ENCODE measurements at regions not wholly inside any gene's neighbourhood (a gene's known extent, or its start where the extent isn't known, plus 50 kb on each side); places are given as distances from the start of the nearest gene placed in this dataset.

DNA sequence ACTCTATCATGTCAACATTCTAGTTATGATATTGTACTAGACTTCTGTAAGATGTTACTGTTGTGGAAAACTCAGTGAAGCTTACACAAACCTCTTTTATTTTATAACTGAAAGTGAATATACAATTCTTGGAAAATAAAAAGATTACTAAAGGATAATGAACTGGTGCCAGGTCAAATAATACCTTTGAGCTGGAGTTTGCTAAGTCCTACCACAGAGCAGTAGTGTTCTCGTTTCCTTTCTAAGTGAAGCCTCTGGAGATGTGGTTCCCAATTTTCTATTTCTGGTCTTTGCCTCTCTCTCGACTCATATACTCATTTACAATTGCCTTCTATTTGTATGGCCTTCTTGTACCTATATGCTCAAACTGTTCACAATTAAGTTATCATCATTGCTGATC lies 942.9 kb downstream of the SQOR start:
- H3K9ac ChIP-seq (ENCODE audit: control insufficient read depth, insufficient read depth, low read length), result no peak overlapping the region
- CTCF ChIA-PET, result no interaction called here
- in situ Hi-C loops (cut with MboI) (no loop called here), intact Hi-C loops (cut with micrococcal nuclease; ENCODE audit: unreplicated experiment) (no loop called here)
- WGBS (ENCODE audit: insufficient coverage, insufficient replicate concordance, low lambda C conversion rate, missing lambda C conversion rate), result 0% methylated on average over 2 of the region's 2 CpGs
- no peaks in the 10 kb centered on the region for H3K9me3 ChIP-seq (replicated peaks; ENCODE audit: control insufficient read depth, insufficient read depth, low read length)
- H3K4me1 ChIP-seq (ENCODE audit: control insufficient read depth, insufficient read depth, low read length), result no peaks in the 10 kb centered on the region
- ATAC-seq (no peak), DNase-seq (ENCODE audit: low read depth, low spot score) (no peak), FAIRE-seq (no peak)
- no TSS peak for BruUV-seq (replicated peaks)
- no peaks in the 10 kb centered on the region for H3K27me3 ChIP-seq (replicated peaks in 1 of 2; ENCODE audit: control insufficient read depth in 2 of 2, insufficient read depth in 2 of 2, low read length in 1 of 2)
- no peak overlapping the region for H3K4me2 ChIP-seq (ENCODE audit: control insufficient read depth, insufficient read depth)
- TF ChIP-seq, protein P1, sequence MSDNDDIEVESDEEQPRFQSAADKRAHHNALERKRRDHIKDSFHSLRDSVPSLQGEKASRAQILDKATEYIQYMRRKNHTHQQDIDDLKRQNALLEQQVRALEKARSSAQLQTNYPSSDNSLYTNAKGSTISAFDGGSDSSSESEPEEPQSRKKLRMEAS (IDR thresholded peaks at IDR 0.05; ENCODE audit: low read depth, low read length), result no peak
- TF ChIP-seq TARDBP (IDR thresholded peaks at IDR 0.05; ENCODE audit: borderline replicate concordance) (no peak), MXI1 (IDR thresholded peaks at IDR 0.05; ENCODE audit: low read depth, low read length) (no peak), NR2C1 (IDR thresholded peaks at IDR 0.05) (no peak), BHLHE40 (IDR thresholded peaks at IDR 0.05; ENCODE audit: borderline replicate concordance in 1 of 2, low read depth in 2 of 2, low read length in 1 of 2) (no peak), PAX8 (IDR thresholded peaks at IDR 0.05) (no peak)
- H3K4me3 ChIP-seq, result no peak overlapping the region
- H3K27ac ChIP-seq (ENCODE audit: control insufficient read depth, insufficient read depth), result no peak overlapping the region
- no peaks in the 10 kb centered on the region for H3K36me3 ChIP-seq (ENCODE audit: control insufficient read depth in 2 of 2, insufficient read depth in 2 of 2, low read length in 1 of 2)
- POLR2A ChIA-PET, result no interaction called here
- SMC1A ChIA-PET (ENCODE audit: uncharacterized antibody, unreplicated experiment), result no interaction called here
- no peaks in the 10 kb centered on the region for H4K20me1 ChIP-seq (ENCODE audit: control insufficient read depth, insufficient read depth)
- H3K79me2 ChIP-seq (ENCODE audit: control insufficient read depth, insufficient read depth, low read length), result no peaks in the 10 kb centered on the region
- H2AFZ ChIP-seq (ENCODE audit: control insufficient read depth, low read depth, low read length), result no peak overlapping the region
- RAD21 ChIA-PET (ENCODE audit: unreplicated experiment), result no interaction called here

DNA sequence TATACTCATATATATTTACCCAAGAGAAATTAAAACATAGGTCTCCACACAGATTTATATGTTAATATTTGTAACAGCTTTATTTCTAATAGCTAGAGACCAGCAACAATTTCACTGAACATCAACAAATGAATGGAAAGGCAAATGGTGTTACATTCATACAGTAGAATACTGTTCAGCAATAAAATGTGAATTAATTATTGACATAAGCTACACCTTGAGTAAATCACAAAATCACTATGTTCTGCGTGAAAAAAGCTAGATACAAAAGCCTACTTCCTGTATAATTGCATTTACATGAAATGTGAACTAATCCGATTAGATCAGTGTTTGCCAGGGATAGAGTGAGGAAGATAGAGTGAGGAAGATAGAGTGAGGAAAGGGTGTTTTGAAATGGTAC lies 945.7 kb downstream of the SQOR start:
- DNase-seq (ENCODE audit: low read depth, low spot score) (no peak), FAIRE-seq (no peak), ATAC-seq (no peak)
- Histone ChIP-seq H3K27ac (ENCODE audit: control insufficient read depth, insufficient read depth) (no peak overlapping the region), H4K20me1 (ENCODE audit: control insufficient read depth, insufficient read depth) (no peaks in the 10 kb centered on the region), H2AFZ (ENCODE audit: control insufficient read depth, low read depth, low read length) (no peak overlapping the region), H3K27me3 (replicated peaks in 1 of 2; ENCODE audit: control insufficient read depth in 2 of 2, insufficient read depth in 2 of 2, low read length in 1 of 2) (no peaks in the 10 kb centered on the region), H3K4me3 (no peak overlapping the region), H3K4me1 (ENCODE audit: control insufficient read depth, insufficient read depth, low read length) (no peaks in the 10 kb centered on the region), H3K9ac (ENCODE audit: control insufficient read depth, insufficient read depth, low read length) (no peak overlapping the region), H3K36me3 (ENCODE audit: control insufficient read depth in 2 of 2, insufficient read depth in 2 of 2, low read length in 1 of 2) (no peaks in the 10 kb centered on the region), H3K79me2 (ENCODE audit: control insufficient read depth, insufficient read depth, low read length) (no peaks in the 10 kb centered on the region), H3K9me3 (replicated peaks; ENCODE audit: control insufficient read depth, insufficient read depth, low read length) (no peaks in the 10 kb centered on the region), H3K4me2 (ENCODE audit: control insufficient read depth, insufficient read depth) (no peak overlapping the region)
- in situ Hi-C loops (cut with MboI) (no loop called here), intact Hi-C loops (cut with micrococcal nuclease; ENCODE audit: unreplicated experiment) (no loop called here)
- CTCF ChIA-PET, result no interaction called here
- SMC1A ChIA-PET (ENCODE audit: uncharacterized antibody, unreplicated experiment), result no interaction called here
- RAD21 ChIA-PET (ENCODE audit: unreplicated experiment), result no interaction called here
- no peak for TF ChIP-seq NBN (IDR thresholded peaks at IDR 0.05)
- no peak for TF ChIP-seq MYB (IDR thresholded peaks at IDR 0.05; ENCODE audit: borderline replicate concordance, low read depth, low read length)
- TF ChIP-seq, protein P2, sequence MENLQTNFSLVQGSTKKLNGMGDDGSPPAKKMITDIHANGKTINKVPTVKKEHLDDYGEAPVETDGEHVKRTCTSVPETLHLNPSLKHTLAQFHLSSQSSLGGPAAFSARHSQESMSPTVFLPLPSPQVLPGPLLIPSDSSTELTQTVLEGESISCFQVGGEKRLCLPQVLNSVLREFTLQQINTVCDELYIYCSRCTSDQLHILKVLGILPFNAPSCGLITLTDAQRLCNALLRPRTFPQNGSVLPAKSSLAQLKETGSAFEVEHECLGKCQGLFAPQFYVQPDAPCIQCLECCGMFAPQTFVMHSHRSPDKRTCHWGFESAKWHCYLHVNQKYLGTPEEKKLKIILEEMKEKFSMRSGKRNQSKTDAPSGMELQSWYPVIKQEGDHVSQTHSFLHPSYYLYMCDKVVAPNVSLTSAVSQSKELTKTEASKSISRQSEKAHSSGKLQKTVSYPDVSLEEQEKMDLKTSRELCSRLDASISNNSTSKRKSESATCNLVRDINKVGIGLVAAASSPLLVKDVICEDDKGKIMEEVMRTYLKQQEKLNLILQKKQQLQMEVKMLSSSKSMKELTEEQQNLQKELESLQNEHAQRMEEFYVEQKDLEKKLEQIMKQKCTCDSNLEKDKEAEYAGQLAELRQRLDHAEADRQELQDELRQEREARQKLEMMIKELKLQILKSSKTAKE (IDR thresholded peaks at IDR 0.05; ENCODE audit: low read depth, poor library complexity, severe bottlenecking), result no peak
- TF ChIP-seq NR2F1 (conservative IDR thresholded peaks at IDR 0.05), result no peak
- no peak for TF ChIP-seq MTA2 (IDR thresholded peaks at IDR 0.05; ENCODE audit: low read depth)
- TF ChIP-seq, protein P3, sequence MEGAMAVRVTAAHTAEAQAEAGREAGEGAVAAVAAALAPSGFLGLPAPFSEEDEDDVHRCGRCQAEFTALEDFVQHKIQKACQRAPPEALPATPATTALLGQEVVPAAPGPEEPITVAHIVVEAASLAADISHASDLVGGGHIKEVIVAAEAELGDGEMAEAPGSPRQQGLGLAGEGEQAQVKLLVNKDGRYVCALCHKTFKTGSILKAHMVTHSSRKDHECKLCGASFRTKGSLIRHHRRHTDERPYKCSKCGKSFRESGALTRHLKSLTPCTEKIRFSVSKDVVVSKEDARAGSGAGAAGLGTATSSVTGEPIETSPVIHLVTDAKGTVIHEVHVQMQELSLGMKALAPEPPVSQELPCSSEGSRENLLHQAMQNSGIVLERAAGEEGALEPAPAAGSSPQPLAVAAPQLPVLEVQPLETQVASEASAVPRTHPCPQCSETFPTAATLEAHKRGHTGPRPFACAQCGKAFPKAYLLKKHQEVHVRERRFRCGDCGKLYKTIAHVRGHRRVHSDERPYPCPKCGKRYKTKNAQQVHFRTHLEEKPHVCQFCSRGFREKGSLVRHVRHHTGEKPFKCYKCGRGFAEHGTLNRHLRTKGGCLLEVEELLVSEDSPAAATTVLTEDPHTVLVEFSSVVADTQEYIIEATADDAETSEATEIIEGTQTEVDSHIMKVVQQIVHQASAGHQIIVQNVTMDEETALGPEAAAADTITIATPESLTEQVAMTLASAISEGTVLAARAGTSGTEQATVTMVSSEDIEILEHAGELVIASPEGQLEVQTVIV (IDR thresholded peaks at IDR 0.05; ENCODE audit: borderline replicate concordance, partially characterized antibody), result no peak
- no peak for TF ChIP-seq TBL1XR1 (IDR thresholded peaks at IDR 0.05; ENCODE audit: low read depth, low read length)
- POLR2A ChIA-PET, result no interaction called here
- no TSS peak for BruUV-seq (replicated peaks)
- 48% methylated on average over 2 of the region's 2 CpGs for WGBS (ENCODE audit: insufficient coverage, insufficient replicate concordance, low lambda C conversion rate, missing lambda C conversion rate)

Data from GM12878 (cell line).